ENCODE measurements at regions not wholly inside any gene's neighbourhood (a gene's known extent, or its start where the extent isn't known, plus 50 kb on each side); places are given as distances from the start of the nearest gene placed in this dataset.

GRCh38 chr21:23045955-23046354 is 2047.7 kb downstream of the NCAM2 start:
- TF ChIP-seq CTCF (IDR thresholded peaks at IDR 0.05; ENCODE audit: low read depth, low read length): no peak
- DNase-seq (ENCODE audit: extremely low read depth, low read depth): no peak

GRCh38 chr21:23067672-23068071 is 2069.5 kb downstream of the NCAM2 start:
- no peak for DNase-seq (ENCODE audit: extremely low read depth, low read depth)
- TF ChIP-seq CTCF (IDR thresholded peaks at IDR 0.05; ENCODE audit: low read depth, low read length): no peak

GRCh38 chr21:23083242-23083641 is 2085.0 kb downstream of the NCAM2 start:
- DNase-seq (ENCODE audit: extremely low read depth, low read depth): no peak
- no peak for TF ChIP-seq CTCF (IDR thresholded peaks at IDR 0.05; ENCODE audit: low read depth, low read length)

- DNase-seq (ENCODE audit: extremely low read depth, low read depth): no peak
- no peak for TF ChIP-seq CTCF (IDR thresholded peaks at IDR 0.05; ENCODE audit: low read depth, low read length)
Measured at GRCh38 chr21:23093259-23093658, 2095.1 kb downstream of the NCAM2 start.

- DNase-seq (ENCODE audit: extremely low read depth, low read depth): no peak
- TF ChIP-seq CTCF (IDR thresholded peaks at IDR 0.05; ENCODE audit: low read depth, low read length): no peak
Measured at GRCh38 chr21:23099185-23099584, 2101.0 kb downstream of the NCAM2 start.

GRCh38 chr21:23101111-23101510 is 2102.9 kb downstream of the NCAM2 start:
- TF ChIP-seq CTCF (IDR thresholded peaks at IDR 0.05; ENCODE audit: low read depth, low read length): no peak
- no peak for DNase-seq (ENCODE audit: extremely low read depth, low read depth)

- DNase-seq (ENCODE audit: extremely low read depth, low read depth): no peak
- TF ChIP-seq CTCF (IDR thresholded peaks at IDR 0.05; ENCODE audit: low read depth, low read length): no peak
Measured at GRCh38 chr21:23108533-23108932, 2110.3 kb downstream of the NCAM2 start.
